ENCODE measurements at regions not wholly inside any gene's neighbourhood (a gene's known extent, or its start where the extent isn't known, plus 50 kb on each side); places are given as distances from the start of the nearest gene placed in this dataset.
A peak's percentile ranks its signal among the peaks of the same experiment; 100 is the strongest.
"Not testable (repeated sequence)": the region's sequence is repeated elsewhere in the genome, so short reads cannot be mapped to it uniquely, and the experiment has no call there.

DNA sequence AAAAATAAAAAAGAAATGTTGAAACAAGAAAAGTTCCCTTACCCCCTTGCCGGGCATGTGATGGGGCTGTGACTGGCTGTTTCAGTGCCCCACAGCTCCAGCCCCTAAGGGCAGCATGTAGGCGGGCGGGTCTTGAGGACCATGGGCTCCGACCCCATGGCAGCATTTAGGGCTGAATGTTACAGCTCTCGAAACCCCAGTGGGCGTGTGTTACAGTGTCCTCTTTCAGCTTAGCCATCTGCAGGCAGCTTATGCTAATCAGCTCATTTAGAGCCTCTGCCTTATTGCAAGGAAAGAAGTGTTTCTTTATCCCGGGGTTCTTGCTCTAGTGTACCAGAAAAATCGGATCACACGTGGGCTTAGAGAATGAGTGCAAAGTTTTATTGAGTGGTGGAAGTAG lies 497.4 kb upstream of the CYLC2 start:
- no peak for DNase-seq

DNA sequence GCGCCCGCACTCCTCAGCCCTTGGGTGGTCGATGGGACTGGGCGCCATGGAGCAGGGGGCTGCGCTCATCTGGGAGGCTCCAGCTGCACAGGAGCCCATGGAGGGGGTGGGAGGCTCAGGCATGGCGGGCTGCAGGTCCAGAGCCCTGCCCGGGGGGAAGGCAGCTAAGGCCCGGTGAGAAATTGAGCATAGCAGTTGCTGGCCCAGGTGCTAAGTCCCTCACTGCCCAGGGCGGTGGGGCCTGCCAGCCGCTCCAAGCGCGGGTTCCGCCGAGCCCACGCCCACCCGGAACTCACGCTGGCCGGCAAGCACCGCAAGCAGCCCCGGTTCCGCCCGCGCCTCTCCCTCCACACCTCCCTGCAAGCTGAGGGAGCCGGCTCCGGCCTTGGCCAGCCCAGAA lies 508.2 kb upstream of the CYLC2 start:
- DNase-seq = not testable (repeated sequence)

DNA sequence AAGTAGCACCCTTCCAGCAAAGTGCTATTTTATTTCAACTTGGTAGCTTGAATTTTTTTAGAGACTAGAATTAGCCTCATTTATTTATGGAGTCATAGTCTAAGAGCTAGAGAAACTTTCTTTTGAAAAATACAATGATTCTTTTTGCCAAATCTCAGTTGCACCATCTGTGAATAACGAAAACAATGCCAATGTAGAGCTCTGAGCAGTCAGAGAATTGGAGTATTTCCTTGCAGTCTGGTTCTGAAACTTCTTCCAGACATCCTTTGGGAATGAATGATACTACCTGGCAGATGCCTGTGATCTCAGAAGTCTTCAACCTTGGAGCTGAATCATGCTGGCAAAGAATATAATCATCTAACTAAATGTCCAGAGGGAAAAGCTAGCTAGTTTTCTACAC lies 511.5 kb upstream of the CYLC2 start:
- DNase-seq = no peak

DNA sequence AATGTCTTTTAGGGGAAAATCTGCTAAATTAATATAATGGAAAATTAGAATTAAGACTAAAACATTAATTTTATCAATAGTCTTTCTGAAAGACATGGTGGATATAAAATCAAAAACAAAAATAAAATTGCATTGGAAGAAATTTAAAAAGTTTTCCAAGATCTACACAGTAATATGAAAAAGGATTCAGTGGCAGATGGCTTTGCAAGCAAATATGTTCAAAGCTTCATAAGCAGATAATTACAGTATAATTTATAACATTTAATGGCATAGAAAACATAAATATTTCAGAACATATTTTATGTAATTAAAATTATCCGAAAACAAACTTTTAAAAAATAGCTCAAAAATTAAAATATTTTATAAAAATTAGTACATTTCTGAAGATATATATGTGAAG lies 512.4 kb upstream of the CYLC2 start:
- DNase-seq = no peak

DNA sequence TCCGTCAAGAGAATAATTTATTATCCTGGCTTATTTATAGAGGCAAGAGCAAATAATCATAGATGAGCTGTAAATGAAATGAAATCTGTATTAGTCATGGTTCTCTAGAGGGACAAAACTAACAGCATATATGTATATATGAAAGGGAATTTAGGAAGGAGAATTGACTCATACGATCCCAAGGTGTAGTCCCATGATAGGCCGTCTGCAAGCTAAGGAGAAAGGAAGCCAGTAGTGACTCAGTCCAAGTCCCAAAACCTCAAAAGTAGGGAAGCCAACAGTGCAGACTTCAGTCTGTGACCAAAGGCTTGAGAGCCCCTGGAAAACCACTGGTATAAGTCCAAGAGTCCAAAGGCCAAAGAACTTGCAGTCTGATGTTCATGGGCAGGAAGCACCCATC lies 515.9 kb upstream of the CYLC2 start:
- peak; percentile 51 for DNase-seq

DNA sequence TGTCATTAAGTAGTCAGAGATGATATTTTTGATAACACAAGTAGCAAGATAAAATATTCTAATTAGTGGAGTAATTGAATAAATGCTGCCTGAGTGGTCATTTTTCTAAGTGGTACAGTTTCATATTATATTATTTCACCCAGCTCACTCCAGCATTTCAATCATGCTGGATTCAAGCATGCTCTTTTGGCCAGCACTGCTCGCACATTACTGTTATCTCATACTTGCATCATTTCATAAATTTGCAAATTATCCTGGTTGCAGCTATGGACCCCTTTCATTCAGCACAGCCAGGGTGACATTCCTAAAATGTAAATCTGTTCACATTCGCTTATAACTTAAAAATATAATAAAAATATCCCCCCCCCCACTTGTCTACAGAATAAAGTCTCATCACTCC lies 520.8 kb upstream of the CYLC2 start:
- DNase-seq = no peak

DNA sequence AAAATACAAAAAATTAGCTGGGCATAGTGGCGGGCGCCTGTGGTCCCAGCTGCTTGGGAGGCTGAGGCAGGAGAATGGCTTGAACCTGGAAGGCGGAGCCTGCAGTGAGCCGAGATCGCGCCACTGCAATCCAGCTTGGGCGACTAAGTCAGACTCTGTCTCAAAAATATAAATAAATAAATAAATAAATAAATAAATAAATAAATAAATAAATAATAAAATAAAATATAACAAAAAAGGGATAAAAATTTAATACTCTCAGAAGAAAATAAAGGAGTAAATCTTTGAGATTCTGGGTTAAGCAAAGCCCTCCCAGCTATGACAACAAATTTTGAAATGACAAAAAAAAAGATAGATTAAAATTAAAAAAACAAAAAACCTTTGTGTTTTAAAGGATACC lies 525.7 kb upstream of the CYLC2 start:
- not testable (repeated sequence) for DNase-seq

DNA sequence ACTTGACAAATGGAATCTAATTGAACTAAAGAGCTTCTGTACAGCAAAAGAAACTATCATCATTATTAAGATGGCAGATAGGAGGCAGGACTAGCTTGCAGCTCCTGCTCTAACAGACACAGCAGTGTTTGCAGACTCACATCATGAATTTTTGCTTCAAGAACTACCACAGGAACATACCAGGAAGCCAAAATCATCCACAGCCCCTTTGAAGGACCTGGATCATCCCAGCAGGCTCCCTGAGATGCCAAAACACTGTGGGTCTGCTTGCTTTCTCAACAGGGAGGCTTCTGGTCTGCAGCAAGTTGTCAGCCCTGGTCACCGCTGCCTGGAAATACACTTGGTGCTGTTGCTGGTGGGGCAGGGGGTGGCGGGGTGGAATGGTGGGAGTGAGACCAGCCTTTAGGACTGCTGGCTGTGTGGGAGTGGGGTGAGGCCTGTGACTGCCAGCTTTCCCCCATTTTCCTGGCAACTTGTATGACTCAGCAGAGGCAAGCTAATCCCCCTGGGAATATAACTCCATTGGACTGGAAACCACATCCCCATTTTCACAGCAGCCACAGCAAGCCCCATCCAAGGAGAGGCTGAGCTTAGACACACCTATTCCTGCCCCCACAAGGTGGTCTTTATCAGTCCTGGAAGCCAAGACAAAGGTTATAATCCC lies 533.8 kb upstream of the CYLC2 start:
- DNase-seq = no peak

DNA sequence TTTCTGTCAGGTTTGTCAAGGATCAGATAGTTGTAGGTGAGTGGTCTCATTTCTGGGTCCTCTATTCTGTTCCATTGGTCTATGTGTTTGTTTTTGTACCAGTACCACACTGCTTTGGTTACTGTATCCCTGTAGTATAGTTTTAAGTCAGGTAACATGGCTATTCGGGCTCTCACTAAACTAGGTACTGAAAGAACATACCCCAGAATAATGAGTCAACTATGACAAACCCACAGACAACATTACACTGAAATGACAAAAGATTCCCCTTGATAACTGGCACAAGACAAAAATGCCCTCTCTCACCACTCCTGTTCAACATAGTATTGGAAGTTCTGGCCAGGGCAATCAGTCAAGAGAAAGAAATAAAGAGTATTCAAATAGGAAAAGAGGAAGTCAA lies 535.3 kb upstream of the CYLC2 start:
- DNase-seq = no peak

DNA sequence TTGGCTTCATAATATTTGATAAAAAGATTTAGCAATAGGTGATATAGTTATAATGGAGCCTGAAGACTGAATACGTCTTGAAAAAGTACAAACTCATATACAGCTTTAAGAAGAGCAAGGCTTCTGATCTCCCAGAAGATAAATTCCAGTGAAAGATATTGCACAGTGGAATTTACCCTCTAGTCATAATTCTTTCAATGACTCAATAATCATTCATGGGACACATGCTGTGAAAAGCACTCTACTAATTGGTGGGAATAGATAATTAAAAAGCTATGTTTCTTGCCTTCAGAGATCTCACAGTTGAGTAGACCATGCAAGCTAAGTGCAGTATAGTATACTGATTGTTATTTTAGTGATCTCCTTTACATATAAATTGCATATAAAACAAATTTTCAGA lies 538.6 kb upstream of the CYLC2 start:
- no peak for DNase-seq

DNA sequence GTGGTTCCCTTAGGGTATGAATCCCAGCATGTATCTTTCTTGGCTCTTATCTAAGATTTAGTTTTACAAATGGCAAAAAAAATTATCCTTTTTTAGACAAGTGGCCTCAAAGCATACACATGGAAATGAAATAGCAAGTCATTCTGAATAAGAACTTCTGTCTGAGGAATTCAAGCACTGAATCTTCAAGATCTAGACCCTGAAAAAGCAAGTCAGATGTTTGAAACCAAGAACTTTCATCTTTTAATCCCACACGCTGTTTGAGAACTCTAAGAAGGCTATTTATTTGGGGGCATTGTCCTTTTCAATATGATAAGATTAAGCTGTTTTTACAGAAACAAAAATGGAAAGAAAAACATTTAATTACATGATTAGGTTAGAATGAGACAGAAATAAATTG lies 549.2 kb upstream of the CYLC2 start:
- DNase-seq = no peak

DNA sequence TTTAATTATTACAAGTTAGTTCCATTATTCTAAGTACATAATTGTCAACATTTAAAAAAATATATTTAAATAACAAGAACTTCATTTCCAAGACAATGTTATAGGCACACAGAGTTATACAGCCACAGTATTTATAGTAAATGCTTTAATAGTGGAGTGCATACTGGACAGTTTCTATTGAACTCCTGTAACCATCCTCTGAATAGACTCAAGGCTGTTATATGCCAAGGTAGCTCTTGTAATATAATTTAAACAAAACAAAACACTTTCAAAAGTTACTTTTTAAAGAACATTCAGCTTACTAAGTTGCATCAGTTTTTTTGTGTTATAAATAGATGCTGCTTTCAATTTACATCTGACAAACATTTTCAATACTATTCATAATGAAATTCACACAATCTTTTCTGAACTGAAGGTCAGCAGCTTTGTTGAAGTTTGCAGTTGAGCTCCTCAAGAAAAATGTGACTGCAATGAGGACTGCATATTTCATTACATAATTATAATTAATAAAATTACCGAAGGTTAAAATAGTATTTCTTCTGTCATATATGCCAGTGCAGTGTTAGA lies 549.9 kb upstream of the CYLC2 start:
- no peak for DNase-seq

DNA sequence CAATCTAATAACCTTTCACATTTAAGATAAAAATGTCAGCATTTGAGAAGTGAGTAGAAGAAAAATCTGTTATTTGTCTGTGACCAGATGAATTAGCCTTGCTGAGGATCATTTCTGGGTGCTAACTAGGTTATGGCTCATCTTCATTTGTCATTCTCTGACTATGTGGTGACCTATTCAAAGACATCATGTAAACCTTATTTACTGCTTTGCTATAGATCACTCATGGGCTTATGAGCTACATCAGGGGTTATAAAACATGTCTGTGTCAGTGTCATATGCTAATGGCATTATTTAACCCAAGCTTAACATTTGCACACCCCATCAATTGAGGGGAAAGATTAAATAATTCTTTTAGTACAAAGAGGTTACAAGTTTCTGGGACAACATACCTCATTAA lies 555.5 kb upstream of the CYLC2 start:
- no peak for DNase-seq

DNA sequence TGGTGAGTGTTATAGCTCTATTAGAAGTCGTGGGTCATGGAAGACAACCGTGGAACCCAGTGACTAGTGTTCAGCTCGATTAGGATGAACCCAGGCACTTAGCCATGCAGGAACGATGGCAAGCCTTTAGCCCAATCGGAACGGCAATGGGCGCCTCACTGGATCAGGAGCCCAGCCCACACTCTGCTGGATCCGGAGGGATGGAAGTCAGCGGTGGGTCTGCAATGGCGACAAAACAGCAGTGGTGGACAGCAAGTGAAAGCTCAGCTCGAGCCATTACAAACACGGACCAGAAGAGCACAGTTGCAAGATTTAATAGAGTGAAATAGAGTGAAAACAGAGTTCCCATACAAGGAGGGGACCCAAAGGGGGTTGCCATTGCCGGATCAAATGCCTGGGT lies 558.5 kb upstream of the CYLC2 start:
- DNase-seq = not testable (repeated sequence)

DNA sequence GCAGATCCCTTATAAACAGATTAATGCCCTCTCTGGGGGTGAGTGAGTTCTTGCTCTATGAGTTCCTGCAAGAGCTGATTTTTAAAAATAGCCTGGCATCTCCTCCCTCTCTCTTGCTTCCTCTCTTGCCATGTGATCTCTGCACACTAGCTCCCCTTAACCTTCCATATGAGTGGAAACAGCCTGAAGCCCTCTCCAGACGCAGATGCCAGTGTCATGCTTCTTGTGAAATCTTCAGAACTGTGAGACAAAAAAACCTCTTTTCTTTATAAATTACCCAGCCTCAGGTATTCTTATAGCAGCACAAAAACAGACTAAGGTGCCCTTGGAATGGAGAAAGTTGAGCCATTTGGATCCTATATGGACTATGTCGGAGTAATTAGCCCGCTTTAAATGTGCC lies 559.7 kb upstream of the CYLC2 start:
- DNase-seq = no peak

DNA sequence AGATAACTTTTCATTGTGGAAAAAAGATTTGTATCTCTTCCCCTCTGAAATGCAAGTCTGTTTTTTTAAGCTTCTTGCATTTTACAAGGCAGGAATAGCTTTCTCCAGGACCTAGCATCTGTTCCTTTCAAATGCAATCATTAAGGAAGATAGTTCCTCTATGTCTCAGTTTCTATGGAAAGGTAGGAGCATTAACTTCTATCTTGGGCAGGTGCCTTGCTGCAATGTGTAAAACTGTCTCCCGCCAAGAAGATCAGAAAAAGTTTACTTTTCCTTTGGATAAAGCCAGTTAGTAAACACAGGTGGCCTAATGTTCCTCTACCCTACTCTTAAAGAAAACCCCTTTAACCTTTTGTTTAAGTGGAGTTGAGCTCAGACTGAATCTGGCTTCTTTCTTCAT lies 560.6 kb upstream of the CYLC2 start:
- DNase-seq = no peak

DNA sequence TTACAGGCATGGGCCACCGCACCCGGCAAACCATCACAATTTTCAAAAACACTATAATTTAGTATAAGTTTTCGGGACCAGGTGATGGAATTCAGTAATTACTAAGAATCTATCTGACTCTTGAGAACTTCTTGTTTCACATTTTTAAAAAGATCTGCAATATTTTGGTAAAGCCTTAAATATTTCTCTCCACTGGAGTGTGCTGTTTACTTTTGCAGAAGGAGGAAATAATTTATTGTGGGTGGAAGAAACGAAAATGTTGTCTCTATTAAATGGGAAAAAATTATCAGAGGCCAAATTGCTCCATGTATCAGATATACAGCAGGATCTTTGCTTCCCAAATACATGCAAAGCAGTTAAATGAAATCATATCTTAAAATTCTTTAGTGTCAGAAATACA lies 566.8 kb upstream of the CYLC2 start:
- no peak for DNase-seq

DNA sequence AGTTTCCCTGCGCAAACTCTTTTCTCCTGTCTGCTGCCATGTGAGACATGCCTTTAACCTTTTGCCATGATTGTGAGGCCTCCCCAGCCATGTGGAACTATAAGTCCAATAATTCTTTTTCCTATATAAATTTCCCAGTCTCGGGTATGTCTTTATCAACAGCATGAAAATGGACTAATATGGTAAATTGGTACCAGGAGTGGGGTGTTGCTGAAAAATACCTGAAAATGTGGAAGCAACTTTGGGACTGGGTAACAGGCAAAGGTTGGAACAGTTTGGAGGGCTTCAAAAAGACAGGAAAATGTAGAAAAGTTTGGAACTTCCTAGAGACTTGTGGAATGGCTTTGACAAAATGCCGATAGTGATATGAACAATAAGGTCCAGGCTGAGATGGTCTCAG lies 578.9 kb upstream of the CYLC2 start:
- DNase-seq = not testable (repeated sequence)

DNA sequence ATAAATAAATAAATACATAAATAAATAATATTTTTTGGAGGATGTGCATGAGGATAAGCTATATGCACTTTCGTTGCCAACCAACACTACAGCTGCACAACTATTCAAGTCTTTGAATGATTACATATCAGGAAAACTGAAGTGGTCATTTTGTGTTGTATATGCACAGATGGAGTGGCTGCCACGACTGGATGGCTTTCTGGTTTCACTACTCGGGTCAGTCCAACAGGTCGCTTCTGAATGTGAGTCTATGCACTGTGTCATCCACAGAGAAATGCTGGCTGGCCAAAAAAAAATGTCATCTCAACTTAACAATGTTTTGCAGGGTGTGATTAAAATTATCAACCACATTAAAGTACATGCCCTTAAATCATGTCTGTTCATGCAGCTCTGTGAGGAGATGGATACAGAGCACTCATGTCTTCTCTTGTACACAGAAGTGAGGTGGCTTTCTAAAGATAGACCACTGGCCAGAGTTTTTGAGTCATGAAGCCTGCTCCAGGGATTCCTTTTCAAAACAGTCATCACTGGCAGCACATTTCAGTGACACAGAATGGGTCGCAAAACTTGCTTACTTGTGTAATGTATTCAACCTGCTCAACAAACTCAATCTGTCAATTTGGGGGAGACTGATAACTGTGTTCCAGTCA lies 589.8 kb upstream of the CYLC2 start:
- DNase-seq = no peak

DNA sequence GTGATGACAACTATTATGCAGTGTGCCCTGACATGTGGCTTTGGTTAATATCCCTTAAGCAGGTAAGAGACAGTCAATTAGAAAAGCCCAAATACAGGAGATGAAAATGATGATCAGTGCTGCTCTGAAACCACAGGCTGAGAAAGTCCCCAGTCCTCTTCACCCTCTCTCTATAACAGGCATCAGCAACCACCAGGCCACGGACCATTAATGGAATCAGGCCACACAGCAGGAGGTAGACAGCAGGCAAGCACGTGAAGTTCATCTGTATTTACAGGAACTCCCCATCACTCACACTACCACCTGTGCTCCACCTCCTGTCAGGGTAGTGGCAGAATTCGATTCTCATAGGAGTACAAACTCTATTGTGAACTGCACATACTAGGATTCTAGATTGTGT lies 591.6 kb upstream of the CYLC2 start:
- no peak for DNase-seq

DNA sequence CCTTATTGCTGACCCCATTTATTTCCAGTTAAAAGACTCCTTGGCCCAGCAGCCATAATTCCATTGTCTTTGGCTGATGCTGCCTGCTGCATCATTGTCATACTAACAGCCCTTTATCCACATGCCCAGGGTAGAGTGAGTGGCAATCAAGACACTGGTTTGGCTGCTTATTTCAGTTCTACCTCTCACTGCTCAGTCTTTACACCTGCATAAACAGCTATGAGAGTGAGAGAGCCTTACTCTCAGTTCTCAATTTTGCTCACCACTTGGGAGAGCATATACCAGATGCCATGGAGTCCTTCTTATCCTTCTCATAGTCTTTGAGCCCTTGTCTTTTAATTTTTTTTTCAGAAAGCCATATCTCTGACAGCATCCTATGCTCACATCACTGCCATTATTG lies 596.9 kb upstream of the CYLC2 start:
- no peak for DNase-seq

DNA sequence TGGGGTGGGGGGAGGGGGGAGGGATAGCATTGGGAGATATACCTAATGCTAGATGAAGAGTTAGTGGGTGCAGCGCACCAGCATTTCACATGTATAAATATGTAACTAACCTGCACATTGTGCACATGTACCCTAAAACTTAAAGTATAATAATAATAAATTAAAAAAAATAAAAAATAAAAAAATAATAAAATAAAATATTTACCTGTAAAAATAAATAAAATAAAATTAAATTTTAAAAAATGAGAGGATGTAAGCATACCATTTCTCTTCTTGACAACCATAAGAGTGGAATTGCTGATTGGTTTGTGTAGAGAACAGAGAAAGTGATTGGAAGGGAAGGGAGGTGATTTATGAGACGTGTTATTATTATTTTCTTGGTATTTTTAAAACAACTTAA lies 609.5 kb upstream of the CYLC2 start:
- not testable (repeated sequence) for DNase-seq

DNA sequence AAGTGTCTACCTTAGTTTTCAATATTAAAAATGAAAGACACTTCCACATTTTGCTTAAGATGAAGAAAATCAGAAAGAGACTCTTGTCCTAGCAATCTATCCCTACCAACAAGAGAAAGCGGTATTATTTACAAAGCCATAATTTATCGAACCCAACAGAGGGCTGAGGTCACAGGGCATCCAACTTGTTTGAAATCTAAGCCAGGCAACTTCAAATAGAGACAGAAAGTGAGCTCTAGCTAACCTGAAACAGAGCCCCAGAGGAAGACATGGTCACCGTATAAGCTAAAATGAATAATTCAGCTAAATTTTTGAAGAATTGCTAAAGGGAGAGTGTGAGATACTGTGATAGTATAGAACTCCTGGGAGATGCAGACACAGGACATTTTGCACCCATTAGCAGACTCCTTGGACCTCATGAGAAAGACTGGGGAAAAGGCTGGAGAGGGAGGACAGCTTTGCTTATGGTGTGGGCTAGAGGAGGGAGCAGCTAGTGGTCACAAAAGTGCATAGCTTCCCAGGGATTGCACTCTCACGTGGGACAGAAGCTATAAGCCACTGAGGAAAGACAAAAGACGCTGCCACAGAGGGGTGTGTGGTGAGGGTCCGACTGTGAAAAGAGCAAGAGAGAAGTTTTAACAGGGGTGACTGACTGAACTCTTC lies 624.2 kb upstream of the GRIN3A start:
- DNase-seq = no peak

DNA sequence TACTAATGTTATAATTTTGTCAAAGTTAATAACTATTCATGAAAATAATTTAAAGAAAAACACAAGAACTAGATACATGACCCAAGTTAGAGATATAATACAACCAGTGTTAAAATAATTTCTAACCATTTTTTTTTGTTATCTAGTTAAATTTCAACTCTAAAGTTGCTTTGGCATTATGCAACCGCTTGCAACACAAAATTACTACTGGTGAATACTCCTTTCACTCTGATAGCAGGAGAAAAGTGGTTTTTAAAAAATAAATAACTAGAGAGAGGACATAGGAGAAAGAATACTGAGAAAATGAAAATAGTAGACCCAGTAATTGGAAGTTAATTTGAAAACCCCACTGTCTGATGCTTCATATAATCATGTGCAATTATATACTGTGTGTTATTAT lies 622.4 kb upstream of the GRIN3A start:
- no peak for DNase-seq

Data from HCEC 1CT (cell line).